Body of pancreas (tissue), 4 donors: ENCODE measurements at regions not wholly inside any gene's neighbourhood (a gene's known extent, or its start where the extent isn't known, plus 50 kb on each side); places are given as distances from the start of the nearest gene placed in this dataset.

Experiments
- ATAC-seq: fragments of 150-250 bp; one replicate; pipeline ENCODE4 v1.9.1; 2016
- DNase-seq, 4 donors: peaks; one replicate each; pipeline ENCODE4 v3.0.0-alpha.2; 2019
- H3K27ac ChIP-seq, 4 donors: fragments of 200-600 bp; sonication (generic); 1 replicate in 3 of 4; 2 replicates in 1 of 4; pipeline versions ENCODE4 v1.5.1 to v1.6.1; 2016 to 2019; ENCODE audit warnings: mild to moderate bottlenecking in 1 of 4, mixed read lengths in 1 of 4, moderate library complexity in 1 of 4
- H3K27me3 ChIP-seq, 2 donors: fragments of 200-600 bp; sonication (generic); one replicate each; pipeline ENCODE4 v1.6.0; 2016; ENCODE audit warnings: mild to moderate bottlenecking in 1 of 2
- H3K36me3 ChIP-seq, 2 donors: fragments of 200-600 bp; sonication (generic); replicated peaks in 1 of 2; 2 replicates each; pipeline ENCODE4 v1.5.1; 2016; ENCODE audit warnings: low read depth in 2 of 2; ENCODE audit not compliant: insufficient read depth in 1 of 2
- H3K4me1 ChIP-seq: fragments of 200-600 bp; sonication (generic); one replicate; pipeline ENCODE4 v1.6.0; 2016
- H3K4me3 ChIP-seq, 2 donors: fragments of 200-600 bp; sonication (generic); 1 replicate in 1 of 2; 2 replicates in 1 of 2; pipeline ENCODE4 v1.5.1; 2016 to 2019
- H3K9me3 ChIP-seq, 3 donors: fragments of 200-600 bp; sonication (generic); 1 replicate in 2 of 3; 2 replicates in 1 of 3; pipeline ENCODE4 v1.5.1; 2016
- POLR2A ChIP-seq, 3 donors: fragments of 450-650 bp; IDR thresholded peaks; one replicate each; pipeline ENCODE4 v1.6.1; 2016; ENCODE audit warnings: antibody characterized with exemption in 3 of 3, mild to moderate bottlenecking in 2 of 3
- WGBS, 2 donors: methylation state at CpG; one replicate each; pipeline ENCODE4 v1.1.5; 2017; 5-methylcytosine and 5-hydroxymethylcytosine counted together
- intact Hi-C: fragments of 100-400 bp; cut with DNase I; formaldehyde crosslinking; loops from one replicate; pipeline ENCODE4 v1.15.1; 2023
- TF ChIP-seq, protein P1 (sequence below), 7 experiments: fragments of 450-650 bp in 4 of 7; fragments of 200-600 bp in 3 of 7; sonication (generic) in 3 of 7; IDR thresholded peaks; one replicate each; pipeline ENCODE4 v1.5.1; 2016 to 2019; ENCODE audit warnings: antibody characterized with exemption in 7 of 7

DNA sequence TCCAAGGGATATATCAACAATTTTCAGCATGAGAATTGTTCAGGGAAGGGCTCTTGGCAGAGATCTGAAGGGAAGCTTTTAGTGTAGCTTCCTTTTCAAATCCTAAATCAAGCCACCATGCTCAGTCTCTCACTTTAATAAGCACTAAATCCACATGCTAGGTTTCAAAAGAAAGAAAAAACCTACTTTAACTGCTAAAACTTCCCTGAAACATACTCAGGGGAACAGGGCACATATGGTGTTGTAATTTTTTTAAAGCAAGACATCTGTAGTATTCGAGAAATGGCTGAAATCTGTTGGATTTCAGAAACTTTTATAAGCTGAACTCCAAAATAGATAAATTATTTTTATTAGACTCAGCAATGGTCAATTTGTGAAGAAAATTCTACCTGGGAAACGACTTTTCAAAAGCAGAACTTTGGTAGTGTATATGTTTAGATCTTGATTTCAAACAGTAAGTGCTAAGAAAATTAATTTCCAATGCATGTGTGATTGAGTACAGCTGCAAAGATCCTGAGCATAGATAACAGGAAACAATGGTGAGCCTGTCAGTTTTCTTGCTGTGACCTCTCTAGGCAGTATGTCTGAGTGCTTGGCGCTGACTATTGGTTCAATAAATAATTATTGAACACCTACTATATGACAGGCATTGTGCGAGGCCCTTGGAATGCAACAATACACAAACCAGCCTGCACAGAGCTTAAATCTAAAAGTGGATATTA is 804.5 kb upstream of the SOX9 start:
- H3K27ac ChIP-seq = no peak overlapping the region
- DNase-seq = no peak
- H3K4me1 ChIP-seq = no peaks in the 10 kb centered on the region
- no peak overlapping the region for H3K4me3 ChIP-seq
- no peaks in the 10 kb centered on the region for H3K36me3 ChIP-seq
- H3K9me3 ChIP-seq = no peaks in the 10 kb centered on the region
- TF ChIP-seq POLR2A (IDR thresholded peaks at IDR 0.05) = no peak
- H3K27me3 ChIP-seq = no peaks in the 10 kb centered on the region
- no peak for ATAC-seq
- 57 to 72% methylated on average over 4 of the region's 4 CpGs for WGBS, 2 donors
- intact Hi-C loops = no loop called here

DNA sequence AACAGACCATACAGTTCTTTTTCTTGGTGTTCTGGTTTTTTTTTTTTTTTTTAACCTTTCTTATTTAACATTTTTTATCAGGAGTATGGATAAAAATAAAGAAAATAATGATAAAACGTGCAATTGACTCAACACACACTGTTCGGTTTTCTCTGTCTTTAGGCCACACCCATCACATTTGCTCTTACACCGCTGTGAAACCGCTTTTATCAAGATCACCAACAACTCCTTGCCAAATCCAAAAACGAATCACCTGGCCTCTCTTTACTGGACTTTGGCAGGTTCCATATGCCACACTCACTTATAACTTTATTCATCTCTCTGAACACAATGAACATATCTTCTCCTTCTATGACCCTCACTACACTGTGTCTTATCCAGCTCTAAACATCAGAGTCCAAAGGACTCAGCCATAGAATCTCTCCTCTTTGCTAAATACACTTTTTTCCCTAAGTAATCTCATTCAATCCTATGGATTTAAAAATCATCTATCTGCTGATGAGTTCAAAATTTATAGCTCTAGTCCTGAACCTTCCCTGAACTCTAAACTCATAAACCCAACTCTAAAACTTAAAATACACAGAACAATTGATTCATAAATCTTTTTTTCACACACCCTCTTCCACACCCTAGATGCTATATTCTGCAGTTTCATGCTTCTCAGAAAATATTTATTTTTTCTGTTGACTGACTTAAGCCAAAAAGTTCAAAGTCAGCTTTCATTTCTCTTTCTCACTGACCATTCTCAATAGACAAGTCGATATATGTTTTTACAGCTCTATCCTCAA is 800.6 kb upstream of the SOX9 start:
- intact Hi-C loops = no loop called here
- Histone ChIP-seq H3K27me3 (no peaks in the 10 kb centered on the region), H3K4me1 (no peaks in the 10 kb centered on the region), H3K4me3 (no peak overlapping the region), H3K27ac (no peak overlapping the region), H3K9me3 (no peaks in the 10 kb centered on the region), H3K36me3 (no peaks in the 10 kb centered on the region)
- 56 to 61% methylated on average over 6 of the region's 6 CpGs for WGBS, 2 donors
- ATAC-seq (no peak), DNase-seq (no peak)
- TF ChIP-seq, protein P1, sequence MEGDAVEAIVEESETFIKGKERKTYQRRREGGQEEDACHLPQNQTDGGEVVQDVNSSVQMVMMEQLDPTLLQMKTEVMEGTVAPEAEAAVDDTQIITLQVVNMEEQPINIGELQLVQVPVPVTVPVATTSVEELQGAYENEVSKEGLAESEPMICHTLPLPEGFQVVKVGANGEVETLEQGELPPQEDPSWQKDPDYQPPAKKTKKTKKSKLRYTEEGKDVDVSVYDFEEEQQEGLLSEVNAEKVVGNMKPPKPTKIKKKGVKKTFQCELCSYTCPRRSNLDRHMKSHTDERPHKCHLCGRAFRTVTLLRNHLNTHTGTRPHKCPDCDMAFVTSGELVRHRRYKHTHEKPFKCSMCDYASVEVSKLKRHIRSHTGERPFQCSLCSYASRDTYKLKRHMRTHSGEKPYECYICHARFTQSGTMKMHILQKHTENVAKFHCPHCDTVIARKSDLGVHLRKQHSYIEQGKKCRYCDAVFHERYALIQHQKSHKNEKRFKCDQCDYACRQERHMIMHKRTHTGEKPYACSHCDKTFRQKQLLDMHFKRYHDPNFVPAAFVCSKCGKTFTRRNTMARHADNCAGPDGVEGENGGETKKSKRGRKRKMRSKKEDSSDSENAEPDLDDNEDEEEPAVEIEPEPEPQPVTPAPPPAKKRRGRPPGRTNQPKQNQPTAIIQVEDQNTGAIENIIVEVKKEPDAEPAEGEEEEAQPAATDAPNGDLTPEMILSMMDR (IDR thresholded peaks at IDR 0.05) = no peak
- no peak for TF ChIP-seq POLR2A (IDR thresholded peaks at IDR 0.05)

DNA sequence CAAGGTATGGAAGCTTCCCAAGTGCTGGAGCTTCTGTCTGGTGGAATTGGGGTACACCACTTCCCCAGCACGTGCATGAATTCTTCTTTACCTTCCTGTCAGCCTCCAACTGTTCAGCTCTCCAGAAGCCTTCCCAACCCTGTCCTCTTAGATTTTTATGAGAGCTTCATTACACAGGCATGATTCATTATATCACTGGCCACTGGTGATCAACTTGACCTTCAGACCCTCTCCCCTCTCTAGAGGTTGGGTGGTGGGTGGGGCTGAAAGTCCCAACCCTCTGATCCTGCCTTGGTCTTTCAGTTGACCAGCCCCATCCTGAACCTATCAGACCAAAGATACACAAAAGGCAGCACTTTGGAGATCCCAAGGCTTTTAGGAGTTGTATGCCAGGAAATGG is 795.7 kb upstream of the SOX9 start:
- no peaks in the 10 kb centered on the region for H3K36me3 ChIP-seq
- no peaks in the 10 kb centered on the region for H3K27me3 ChIP-seq
- H3K4me3 ChIP-seq = no peak overlapping the region
- no peaks in the 10 kb centered on the region for H3K9me3 ChIP-seq
- intact Hi-C loops = no loop called here
- H3K4me1 ChIP-seq = peaks cover 17% of the 10 kb centered on the region
- H3K27ac ChIP-seq = no peak overlapping the region
- ATAC-seq (no peak), DNase-seq (no peak)
- WGBS, 2 donors = 47 to 67% methylated on average over 1 of the region's 1 CpG
- TF ChIP-seq, protein P1 (IDR thresholded peaks at IDR 0.05) = no peak
- TF ChIP-seq POLR2A (IDR thresholded peaks at IDR 0.05) = no peak

DNA sequence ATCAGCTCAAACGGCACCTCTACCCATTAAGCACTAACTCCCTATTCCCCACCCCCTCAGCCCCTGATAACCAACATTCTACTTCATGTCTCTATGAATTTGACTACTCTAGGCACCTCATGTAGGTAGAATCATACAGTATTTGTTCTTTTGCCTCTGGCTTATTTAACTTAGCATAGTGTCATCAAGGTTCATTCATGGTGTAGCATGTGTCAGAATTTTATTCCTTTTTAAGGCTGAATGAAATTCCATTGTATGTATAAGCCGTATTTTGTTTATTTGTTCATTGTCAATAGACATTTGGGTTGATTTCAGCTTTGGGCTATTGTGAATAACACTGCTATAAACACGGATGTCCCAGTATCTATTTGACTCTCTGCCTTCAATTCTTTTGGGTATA is 794.9 kb upstream of the SOX9 start:
- no peak for DNase-seq
- no peaks in the 10 kb centered on the region for H3K9me3 ChIP-seq
- ATAC-seq = no peak

More for the DNA sequence above, 794.9 kb upstream of the SOX9 start:
- Histone ChIP-seq H3K4me3 (no peak overlapping the region), H3K27ac (no peak overlapping the region), H3K36me3 (no peaks in the 10 kb centered on the region), H3K27me3 (no peaks in the 10 kb centered on the region), H3K4me1 (peaks cover 21% of the 10 kb centered on the region)
- intact Hi-C loops = no loop called here
- WGBS, 2 donors = 67 to 69% methylated on average over 3 of the region's 3 CpGs
- no peak for TF ChIP-seq POLR2A (IDR thresholded peaks at IDR 0.05)
- TF ChIP-seq, protein P1 (IDR thresholded peaks at IDR 0.05) = no peak
